ENCODE measurements at regions not wholly inside any gene's neighbourhood (a gene's known extent, or its start where the extent isn't known, plus 50 kb on each side); places are given as distances from the start of the nearest gene placed in this dataset.

DNA sequence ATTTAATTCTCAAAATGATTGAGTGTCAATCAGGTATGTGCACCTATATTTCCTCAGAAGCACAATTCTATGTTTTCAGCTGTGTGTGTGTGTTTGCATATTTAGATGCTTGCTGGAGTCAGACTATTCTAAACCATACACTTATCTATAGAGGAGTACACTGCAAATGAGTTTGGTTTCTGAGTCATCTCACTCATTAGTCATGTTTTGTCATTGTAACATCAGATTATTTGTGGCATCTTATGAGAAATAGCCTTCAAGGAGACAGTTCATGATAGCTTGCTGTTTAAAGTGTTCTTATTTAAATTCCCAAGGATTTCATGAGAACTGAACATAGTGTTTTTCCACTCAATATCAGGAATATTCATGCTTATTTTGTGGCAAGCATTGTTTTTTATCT, 535.1 kb downstream of the NLGN4Y start:
- no peak overlapping the region for H3K4me3 ChIP-seq (ENCODE audit: insufficient read depth in 1 of 2, low read depth in 1 of 2, low read length in 2 of 2)
- H3K4me1 ChIP-seq (ENCODE audit: control insufficient read depth, insufficient read depth, low read depth, low read length): no peaks in the 10 kb centered on the region
- no peaks in the 10 kb centered on the region for H3K36me3 ChIP-seq (ENCODE audit: control insufficient read depth in 1 of 2, insufficient read depth in 2 of 2, low read depth in 1 of 2, low read length in 2 of 2)
- H2AK5ac ChIP-seq (ENCODE audit: low read length, severe bottlenecking): no peak overlapping the region
- no peak overlapping the region for H2BK5ac ChIP-seq (ENCODE audit: low read depth, low read length, poor library complexity, severe bottlenecking)
- H3K9me3 ChIP-seq (ENCODE audit: control insufficient read depth, low read length): no peaks in the 10 kb centered on the region
- no peak overlapping the region for H3K27ac ChIP-seq (ENCODE audit: low read length, poor library complexity, severe bottlenecking)
- H2BK15ac ChIP-seq (ENCODE audit: low read depth, poor library complexity, severe bottlenecking): no peak overlapping the region
- no peak overlapping the region for H4K91ac ChIP-seq (ENCODE audit: low read length)
- no peak overlapping the region for H2AFZ ChIP-seq (ENCODE audit: low read depth, low read length)
- H3K9ac ChIP-seq (ENCODE audit: low read length): no peak overlapping the region
- H4K8ac ChIP-seq (ENCODE audit: low read length): no peak overlapping the region
- no peak overlapping the region for H2BK12ac ChIP-seq (ENCODE audit: low read length in 2 of 2)
- no peak overlapping the region for H3K4ac ChIP-seq (ENCODE audit: low read depth in 1 of 2, low read length in 2 of 2)
- no peak overlapping the region for H3K14ac ChIP-seq (ENCODE audit: low read length in 2 of 2)
- H3K23ac ChIP-seq (ENCODE audit: low read length in 2 of 2): no peak overlapping the region
- DNase-seq: peak; percentile 48
- H2BK120ac ChIP-seq (ENCODE audit: low read depth, low read length): no peak overlapping the region
- H3K18ac ChIP-seq (ENCODE audit: low read depth in 1 of 2, low read length in 2 of 2): no peak overlapping the region
- no peak overlapping the region for H3K4me2 ChIP-seq (ENCODE audit: low read length, poor library complexity, severe bottlenecking)
- no peaks in the 10 kb centered on the region for H3K79me1 ChIP-seq (replicated peaks; ENCODE audit: low read length, poor library complexity, severe bottlenecking)
- no peaks in the 10 kb centered on the region for H3K27me3 ChIP-seq (ENCODE audit: control insufficient read depth in 1 of 2, insufficient read depth in 1 of 2, low read length in 2 of 2)

DNA sequence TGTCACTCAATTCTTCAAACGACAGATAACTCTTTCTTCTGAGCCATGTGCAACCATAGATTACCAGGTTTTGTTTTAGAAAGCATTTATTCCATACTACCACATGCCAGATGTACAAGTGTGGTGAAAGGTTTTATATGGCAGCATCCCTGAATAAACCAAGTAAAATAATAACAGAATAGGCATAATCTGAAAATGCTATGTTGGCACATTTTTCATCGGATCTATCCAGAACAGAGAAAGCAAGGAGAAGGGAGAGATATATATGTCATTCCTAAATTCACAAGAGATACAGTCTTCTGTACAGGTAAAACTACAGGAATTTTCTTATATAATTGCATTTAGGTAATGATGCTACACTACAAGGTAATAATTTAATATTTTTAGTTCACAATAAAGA, 547.8 kb downstream of the NLGN4Y start:
- Histone ChIP-seq H3K14ac (ENCODE audit: low read length in 2 of 2) (no peak overlapping the region), H3K9ac (ENCODE audit: low read length) (no peak overlapping the region), H3K27ac (ENCODE audit: low read length, poor library complexity, severe bottlenecking) (no peak overlapping the region), H3K79me1 (replicated peaks; ENCODE audit: low read length, poor library complexity, severe bottlenecking) (no peaks in the 10 kb centered on the region), H3K18ac (ENCODE audit: low read depth in 1 of 2, low read length in 2 of 2) (no peak overlapping the region), H3K27me3 (ENCODE audit: control insufficient read depth in 1 of 2, insufficient read depth in 1 of 2, low read length in 2 of 2) (no peaks in the 10 kb centered on the region), H2BK5ac (ENCODE audit: low read depth, low read length, poor library complexity, severe bottlenecking) (no peak overlapping the region), H3K36me3 (ENCODE audit: control insufficient read depth in 1 of 2, insufficient read depth in 2 of 2, low read depth in 1 of 2, low read length in 2 of 2) (no peaks in the 10 kb centered on the region), H3K9me3 (ENCODE audit: control insufficient read depth, low read length) (no peaks in the 10 kb centered on the region), H2AK5ac (ENCODE audit: low read length, severe bottlenecking) (no peak overlapping the region), H4K91ac (ENCODE audit: low read length) (no peak overlapping the region), H4K8ac (ENCODE audit: low read length) (no peak overlapping the region), H3K4ac (ENCODE audit: low read depth in 1 of 2, low read length in 2 of 2) (no peak overlapping the region), H2AFZ (ENCODE audit: low read depth, low read length) (no peak overlapping the region), H3K23ac (ENCODE audit: low read length in 2 of 2) (no peak overlapping the region), H3K4me3 (ENCODE audit: insufficient read depth in 1 of 2, low read depth in 1 of 2, low read length in 2 of 2) (no peak overlapping the region), H2BK15ac (ENCODE audit: low read depth, poor library complexity, severe bottlenecking) (no peak overlapping the region), H2BK120ac (ENCODE audit: low read depth, low read length) (no peak overlapping the region), H3K4me1 (ENCODE audit: control insufficient read depth, insufficient read depth, low read depth, low read length) (no peaks in the 10 kb centered on the region), H2BK12ac (ENCODE audit: low read length in 2 of 2) (no peak overlapping the region), H3K4me2 (ENCODE audit: low read length, poor library complexity, severe bottlenecking) (no peak overlapping the region)
- WGBS: no CpG with 5 or more reads among the region's 2 CpGs
- DNase-seq: no peak

DNA sequence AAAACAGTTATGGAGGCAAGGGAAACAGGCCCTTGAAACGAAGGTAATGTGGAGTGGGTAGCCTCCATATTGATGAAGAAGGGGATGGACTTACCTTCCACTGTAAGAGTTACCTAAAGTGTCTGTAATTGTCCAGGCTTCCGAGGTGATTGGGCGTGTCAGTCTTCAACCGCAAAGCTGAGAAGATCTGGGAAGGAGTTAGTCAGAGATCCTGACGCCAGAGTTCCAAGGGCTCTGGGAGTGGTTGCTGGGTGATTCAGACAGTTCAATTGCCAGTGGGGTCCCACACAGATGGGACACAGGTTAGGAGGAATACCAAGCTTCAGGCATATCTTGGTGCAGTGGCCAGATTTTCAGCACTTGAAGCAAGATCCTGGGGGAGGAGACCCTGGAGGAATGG, 577.0 kb downstream of the NLGN4Y start:
- H4K8ac ChIP-seq (ENCODE audit: low read length): no peak overlapping the region
- no peak overlapping the region for H2BK15ac ChIP-seq (ENCODE audit: low read depth, poor library complexity, severe bottlenecking)
- H3K27me3 ChIP-seq (ENCODE audit: control insufficient read depth in 1 of 2, insufficient read depth in 1 of 2, low read length in 2 of 2): no peaks in the 10 kb centered on the region
- H2BK120ac ChIP-seq (ENCODE audit: low read depth, low read length): no peak overlapping the region
- H4K91ac ChIP-seq (ENCODE audit: low read length): no peak overlapping the region
- no peak overlapping the region for H2AFZ ChIP-seq (ENCODE audit: low read depth, low read length)
- H2AK5ac ChIP-seq (ENCODE audit: low read length, severe bottlenecking): no peak overlapping the region
- no peaks in the 10 kb centered on the region for H3K4me1 ChIP-seq (ENCODE audit: control insufficient read depth, insufficient read depth, low read depth, low read length)
- no peak overlapping the region for H3K4ac ChIP-seq (ENCODE audit: low read depth in 1 of 2, low read length in 2 of 2)
- WGBS: 79% methylated on average over 5 of the region's 5 CpGs
- no peak overlapping the region for H3K27ac ChIP-seq (ENCODE audit: low read length, poor library complexity, severe bottlenecking)
- H3K79me1 ChIP-seq (replicated peaks; ENCODE audit: low read length, poor library complexity, severe bottlenecking): no peaks in the 10 kb centered on the region
- no peak overlapping the region for H2BK5ac ChIP-seq (ENCODE audit: low read depth, low read length, poor library complexity, severe bottlenecking)
- H3K4me2 ChIP-seq (ENCODE audit: low read length, poor library complexity, severe bottlenecking): no peak overlapping the region
- H3K23ac ChIP-seq (ENCODE audit: low read length in 2 of 2): no peak overlapping the region
- H3K9ac ChIP-seq (ENCODE audit: low read length): no peak overlapping the region
- no peak overlapping the region for H3K4me3 ChIP-seq (ENCODE audit: insufficient read depth in 1 of 2, low read depth in 1 of 2, low read length in 2 of 2)
- H2BK12ac ChIP-seq (ENCODE audit: low read length in 2 of 2): no peak overlapping the region
- H3K18ac ChIP-seq (ENCODE audit: low read depth in 1 of 2, low read length in 2 of 2): no peak overlapping the region
- no peak overlapping the region for H3K14ac ChIP-seq (ENCODE audit: low read length in 2 of 2)
- no peaks in the 10 kb centered on the region for H3K9me3 ChIP-seq (ENCODE audit: control insufficient read depth, low read length)
- no peaks in the 10 kb centered on the region for H3K36me3 ChIP-seq (ENCODE audit: control insufficient read depth in 1 of 2, insufficient read depth in 2 of 2, low read depth in 1 of 2, low read length in 2 of 2)
- no peak for DNase-seq
